ENCODE measurements at regions not wholly inside any gene's neighbourhood (a gene's known extent, or its start where the extent isn't known, plus 50 kb on each side); places are given as distances from the start of the nearest gene placed in this dataset.

DNA sequence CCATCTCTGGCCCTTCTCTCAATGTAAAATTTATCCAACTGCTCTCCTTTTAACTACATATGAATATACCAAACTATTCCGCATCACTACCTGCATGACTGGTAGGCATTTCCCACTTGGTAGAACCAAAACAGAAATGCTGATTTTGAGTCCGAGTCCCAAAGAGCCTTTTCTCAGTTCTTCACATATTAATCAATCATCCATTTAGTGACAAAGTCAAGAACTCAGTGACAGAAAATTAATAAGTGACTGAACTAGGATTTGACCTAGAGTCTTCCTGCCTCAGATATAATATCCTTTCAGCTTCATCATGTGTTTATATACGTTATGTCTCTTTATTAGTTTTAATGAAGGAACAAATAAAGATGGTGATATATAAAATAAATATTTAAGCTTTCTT lies 700.6 kb upstream of the GOLIM4 start:
- TF ChIP-seq, protein P1, sequence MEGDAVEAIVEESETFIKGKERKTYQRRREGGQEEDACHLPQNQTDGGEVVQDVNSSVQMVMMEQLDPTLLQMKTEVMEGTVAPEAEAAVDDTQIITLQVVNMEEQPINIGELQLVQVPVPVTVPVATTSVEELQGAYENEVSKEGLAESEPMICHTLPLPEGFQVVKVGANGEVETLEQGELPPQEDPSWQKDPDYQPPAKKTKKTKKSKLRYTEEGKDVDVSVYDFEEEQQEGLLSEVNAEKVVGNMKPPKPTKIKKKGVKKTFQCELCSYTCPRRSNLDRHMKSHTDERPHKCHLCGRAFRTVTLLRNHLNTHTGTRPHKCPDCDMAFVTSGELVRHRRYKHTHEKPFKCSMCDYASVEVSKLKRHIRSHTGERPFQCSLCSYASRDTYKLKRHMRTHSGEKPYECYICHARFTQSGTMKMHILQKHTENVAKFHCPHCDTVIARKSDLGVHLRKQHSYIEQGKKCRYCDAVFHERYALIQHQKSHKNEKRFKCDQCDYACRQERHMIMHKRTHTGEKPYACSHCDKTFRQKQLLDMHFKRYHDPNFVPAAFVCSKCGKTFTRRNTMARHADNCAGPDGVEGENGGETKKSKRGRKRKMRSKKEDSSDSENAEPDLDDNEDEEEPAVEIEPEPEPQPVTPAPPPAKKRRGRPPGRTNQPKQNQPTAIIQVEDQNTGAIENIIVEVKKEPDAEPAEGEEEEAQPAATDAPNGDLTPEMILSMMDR (IDR thresholded peaks at IDR 0.05; ENCODE audit: insufficient read depth, low read length): no peak
- TF ChIP-seq, protein P2, sequence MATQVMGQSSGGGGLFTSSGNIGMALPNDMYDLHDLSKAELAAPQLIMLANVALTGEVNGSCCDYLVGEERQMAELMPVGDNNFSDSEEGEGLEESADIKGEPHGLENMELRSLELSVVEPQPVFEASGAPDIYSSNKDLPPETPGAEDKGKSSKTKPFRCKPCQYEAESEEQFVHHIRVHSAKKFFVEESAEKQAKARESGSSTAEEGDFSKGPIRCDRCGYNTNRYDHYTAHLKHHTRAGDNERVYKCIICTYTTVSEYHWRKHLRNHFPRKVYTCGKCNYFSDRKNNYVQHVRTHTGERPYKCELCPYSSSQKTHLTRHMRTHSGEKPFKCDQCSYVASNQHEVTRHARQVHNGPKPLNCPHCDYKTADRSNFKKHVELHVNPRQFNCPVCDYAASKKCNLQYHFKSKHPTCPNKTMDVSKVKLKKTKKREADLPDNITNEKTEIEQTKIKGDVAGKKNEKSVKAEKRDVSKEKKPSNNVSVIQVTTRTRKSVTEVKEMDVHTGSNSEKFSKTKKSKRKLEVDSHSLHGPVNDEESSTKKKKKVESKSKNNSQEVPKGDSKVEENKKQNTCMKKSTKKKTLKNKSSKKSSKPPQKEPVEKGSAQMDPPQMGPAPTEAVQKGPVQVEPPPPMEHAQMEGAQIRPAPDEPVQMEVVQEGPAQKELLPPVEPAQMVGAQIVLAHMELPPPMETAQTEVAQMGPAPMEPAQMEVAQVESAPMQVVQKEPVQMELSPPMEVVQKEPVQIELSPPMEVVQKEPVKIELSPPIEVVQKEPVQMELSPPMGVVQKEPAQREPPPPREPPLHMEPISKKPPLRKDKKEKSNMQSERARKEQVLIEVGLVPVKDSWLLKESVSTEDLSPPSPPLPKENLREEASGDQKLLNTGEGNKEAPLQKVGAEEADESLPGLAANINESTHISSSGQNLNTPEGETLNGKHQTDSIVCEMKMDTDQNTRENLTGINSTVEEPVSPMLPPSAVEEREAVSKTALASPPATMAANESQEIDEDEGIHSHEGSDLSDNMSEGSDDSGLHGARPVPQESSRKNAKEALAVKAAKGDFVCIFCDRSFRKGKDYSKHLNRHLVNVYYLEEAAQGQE (IDR thresholded peaks at IDR 0.05; ENCODE audit: insufficient replicate concordance, low read depth): no peak
- TF ChIP-seq POLR2AphosphoS5 (IDR thresholded peaks at IDR 0.05; ENCODE audit: low read depth) (no peak), GABPA (IDR thresholded peaks at IDR 0.05; ENCODE audit: low read depth) (no peak), SPI1 (IDR thresholded peaks at IDR 0.05; ENCODE audit: borderline replicate concordance, low read depth) (no peak)

All from HL-60 (cell line).